OCI-M1 (cell line): ENCODE measurements at regions not wholly inside any gene's neighbourhood (a gene's known extent, or its start where the extent isn't known, plus 50 kb on each side); places are given as distances from the start of the nearest gene placed in this dataset.

Experiments
- DNase-seq: peaks from one replicate; lab custom pipeline; 2025; lab: John Stamatoyannopoulos, UW

DNA sequence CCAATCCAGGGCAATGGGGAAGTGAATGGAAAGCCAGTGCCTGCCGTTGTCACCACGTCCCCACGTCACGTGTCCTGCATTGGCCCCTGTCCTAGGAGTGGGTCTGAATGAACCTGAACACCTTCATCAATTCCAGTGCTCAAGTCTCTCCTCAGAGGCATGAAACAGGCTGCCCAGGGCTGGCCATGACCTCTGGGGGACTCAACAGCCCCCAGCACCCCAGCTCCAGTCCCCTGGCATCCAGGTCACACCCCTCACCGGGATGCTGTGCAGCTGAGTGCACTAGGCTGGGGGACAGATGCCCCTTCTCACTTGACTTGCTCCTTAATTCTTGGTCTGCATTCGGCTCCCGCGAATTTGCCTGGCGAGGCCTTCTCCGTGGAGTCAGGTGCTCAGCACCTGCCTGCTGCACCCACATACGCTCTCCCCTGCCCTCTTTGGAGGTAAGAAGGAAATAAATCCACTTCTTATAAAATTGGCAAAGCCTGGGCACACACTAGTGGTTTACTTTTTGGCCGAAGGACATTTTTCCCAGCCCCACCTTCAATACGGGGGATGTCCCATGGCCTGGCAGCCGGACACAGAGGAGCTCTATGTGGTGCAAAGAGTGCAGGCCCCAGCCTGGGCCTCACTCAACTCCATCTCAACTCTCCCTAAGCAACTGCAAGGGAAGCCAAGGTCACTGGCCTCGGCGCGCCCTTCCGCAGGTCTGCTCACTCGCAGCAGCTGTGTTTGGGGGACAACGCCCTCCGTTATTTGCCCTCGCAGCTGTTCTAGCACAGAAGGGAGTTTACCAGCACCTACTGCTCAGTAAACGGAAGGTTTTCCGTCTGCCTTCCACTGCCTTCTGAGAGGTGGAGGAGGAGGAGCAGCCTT is 77.6 kb upstream of the SHH start:
- DNase-seq = no peak

DNA sequence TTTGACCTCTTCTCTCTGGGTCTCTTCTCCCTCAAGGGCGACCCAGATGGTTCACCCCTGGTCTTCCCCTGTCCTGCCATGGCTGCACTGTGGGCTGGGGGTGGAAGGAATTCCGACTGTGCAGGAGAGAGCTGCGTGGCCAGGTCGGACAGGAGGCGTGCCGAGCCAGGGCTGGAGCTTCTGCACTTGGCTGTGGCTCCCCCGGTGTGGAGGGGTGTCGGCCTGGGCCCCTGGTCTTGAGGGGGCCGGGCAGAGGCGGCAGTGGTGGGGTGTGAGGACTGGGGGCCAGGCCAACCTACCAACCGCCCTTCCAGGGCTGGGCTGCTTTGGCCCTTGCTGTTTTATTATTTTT is 74.9 kb upstream of the SHH start:
- no peak for DNase-seq

DNA sequence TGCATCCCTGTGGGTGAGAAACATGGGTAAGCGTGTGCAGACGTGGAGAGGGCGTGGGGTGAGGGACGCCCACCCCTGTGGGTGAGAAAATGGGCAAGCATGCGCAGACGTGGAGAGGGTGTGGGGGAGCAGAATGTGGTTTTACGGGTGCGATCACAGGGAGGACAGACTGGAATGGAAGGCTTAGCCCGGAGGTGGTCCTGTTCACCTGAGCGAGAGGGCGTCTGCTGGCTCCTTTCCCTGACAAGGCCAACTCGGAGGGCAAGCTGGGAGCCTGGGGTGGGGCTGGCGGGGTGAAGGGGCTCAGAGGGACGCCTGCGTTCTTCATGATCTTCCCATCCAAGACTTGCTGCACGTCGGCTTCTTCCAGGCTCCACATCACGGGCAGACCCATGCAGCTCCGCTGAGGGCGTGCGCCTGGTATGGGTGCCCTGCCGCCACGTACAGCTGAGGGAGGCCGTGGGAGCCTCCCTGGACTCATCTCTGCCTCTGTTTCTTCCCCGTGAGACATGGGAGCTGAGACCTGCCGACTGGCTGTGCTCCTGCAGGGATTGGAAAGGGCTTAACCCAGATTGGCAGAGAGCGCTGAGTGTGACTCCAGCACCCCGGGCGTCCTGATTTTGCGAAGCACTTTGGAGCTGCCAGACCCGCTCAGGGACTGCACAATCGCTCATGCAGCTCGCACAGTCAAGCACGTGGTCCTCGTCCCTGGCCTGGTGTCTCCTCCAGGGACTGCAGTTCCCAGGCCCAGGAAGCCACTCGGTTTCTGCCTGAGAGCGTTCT is 74.3 kb upstream of the SHH start:
- DNase-seq = no peak

DNA sequence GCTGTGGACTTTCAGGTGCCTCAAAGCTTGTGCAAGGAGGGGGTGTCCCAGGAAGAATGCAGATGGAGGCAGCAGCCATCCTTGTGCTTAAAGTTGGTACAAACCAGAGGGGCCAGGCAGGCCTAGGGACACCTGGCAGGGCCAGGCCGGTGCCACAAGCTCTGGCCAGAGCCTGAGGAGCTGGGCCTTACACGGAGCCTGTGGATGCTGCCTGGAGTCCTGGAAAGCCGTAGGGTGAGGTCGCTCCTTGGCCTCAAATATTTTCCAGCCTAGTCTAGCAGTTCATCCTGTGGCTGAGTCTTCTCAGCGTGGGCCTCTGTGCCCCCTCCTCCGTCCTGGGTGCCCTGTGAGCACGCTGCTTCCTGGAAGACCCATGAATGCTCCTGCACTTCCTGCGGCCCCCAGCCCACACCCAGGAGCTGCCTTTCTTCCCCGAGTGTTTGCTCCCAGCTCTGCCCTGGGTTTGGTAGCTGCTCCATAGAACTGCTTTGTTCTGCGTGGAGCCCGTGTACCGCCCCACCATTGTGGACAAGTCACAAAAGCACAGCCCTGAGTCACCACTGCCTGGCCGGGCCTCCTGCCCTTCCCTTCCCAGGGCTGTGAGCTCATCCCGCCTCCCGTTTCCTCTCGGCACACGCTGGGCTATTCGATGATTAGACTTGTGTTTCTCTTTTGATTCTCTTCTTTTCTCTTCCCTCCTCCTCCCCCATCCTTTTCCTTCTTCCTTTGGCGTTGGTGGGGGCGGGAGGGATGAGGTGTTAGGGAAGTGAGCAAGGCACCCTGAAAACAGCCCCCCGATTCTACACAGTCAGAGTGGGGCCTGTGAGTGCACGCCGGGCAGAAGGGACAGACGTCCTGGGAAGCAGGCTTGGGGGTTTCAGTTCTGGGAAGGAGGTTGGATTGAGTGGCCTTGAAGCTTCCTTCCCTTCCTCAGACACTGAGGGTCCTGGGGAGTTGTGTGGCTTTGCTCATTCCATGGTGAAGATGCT is 73.2 kb upstream of the SHH start:
- DNase-seq = no peak

DNA sequence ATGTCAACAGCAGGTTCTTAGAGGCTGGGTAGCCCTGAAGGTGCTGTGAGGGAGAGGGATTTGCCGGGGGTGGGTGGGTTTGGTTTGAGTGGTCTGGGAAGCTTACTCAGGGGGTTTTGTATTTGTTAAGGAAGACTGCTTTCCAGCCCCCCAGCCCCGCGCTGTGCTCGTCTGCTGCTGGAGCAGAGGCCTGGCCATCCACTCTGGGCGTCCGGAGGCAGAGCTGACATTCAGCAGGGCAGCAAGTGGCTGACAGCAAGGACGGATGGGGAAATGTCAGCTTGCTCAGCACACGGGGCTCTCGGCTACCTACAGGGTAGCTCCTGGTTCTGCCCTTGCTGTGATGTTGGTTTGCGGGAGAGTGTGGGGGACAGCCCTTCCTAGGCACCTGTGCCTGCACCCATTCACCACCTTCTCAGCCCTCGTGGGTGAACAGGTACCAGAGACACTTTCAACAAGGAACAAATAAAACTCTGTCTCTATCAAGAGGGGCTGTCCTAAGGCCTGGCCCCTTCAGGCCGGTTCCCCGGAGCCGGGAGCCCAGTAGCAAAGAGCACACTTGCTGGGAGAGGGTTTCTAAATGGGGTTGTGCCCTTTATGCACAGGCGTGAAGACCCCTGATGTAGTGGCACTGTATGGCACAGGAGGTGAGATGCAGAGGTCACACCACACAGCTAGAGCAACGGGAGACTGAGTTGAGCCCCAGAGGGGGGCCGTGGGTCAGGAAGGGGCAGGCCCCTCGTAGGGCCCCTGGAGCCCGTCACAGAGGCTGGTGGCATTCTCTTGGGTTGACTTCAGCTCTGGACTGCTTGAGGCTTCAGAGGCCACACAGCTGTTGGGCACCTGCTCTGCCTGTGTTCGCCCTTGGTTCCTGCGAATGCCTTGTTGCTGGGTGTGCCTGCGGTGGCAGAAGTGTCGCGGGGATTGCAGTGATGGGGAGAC is 72.2 kb upstream of the SHH start:
- DNase-seq = no peak

DNA sequence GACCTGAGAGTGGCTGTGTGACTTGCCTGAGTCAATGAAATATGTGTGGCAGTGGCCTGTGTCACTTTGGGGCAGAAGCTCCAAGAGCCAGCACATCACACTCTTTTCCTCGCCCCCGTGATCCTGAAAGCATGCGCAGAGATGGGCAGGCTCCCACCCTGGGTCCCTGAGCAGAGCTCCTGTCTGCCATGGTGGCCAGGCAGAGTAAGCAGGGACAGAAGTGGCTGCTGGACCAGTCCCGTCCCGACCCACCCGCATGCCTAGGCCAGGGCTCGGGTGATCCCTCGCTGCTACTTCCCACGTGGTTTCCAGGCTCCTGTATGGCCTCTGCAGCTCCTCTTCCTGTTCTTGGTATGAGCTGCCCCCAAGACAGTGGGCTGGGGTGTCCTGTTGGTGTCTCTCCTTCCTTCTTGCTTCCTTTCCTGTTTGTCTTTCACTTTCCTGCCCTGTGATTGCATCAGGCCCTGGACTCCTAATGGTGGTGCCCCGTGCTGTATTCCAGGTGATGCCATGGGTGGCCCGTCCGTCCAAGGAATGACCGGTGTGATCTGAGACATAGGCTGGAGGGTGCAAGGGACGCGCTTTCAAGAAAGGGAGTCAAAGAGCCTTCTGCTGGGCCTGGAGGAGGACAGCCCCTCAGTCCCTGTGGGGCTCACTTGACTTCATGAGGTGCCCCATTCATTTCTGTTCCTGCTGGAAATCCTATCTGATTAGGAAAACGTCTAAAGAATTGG is 71.4 kb upstream of the SHH start:
- DNase-seq = peak; percentile 0

DNA sequence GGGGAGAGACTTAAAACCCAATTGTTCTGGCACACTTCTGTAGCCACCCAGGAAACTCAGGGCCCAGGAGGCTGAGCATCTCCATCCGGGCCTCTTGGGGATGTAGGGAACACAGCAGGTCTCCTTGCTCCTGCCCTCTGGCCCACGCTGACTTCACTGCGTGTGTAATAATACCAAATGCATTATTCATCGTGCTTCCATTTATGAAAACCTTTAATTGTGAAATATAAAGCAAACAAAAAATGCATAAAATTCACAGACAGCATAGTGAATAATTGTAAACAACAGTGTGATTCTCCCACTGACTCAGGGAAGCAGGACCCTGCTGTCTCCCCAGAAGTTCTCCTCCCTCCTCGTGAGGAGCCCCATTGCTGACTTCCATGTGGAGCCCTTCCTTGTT is 70.3 kb upstream of the SHH start:
- DNase-seq = no peak

DNA sequence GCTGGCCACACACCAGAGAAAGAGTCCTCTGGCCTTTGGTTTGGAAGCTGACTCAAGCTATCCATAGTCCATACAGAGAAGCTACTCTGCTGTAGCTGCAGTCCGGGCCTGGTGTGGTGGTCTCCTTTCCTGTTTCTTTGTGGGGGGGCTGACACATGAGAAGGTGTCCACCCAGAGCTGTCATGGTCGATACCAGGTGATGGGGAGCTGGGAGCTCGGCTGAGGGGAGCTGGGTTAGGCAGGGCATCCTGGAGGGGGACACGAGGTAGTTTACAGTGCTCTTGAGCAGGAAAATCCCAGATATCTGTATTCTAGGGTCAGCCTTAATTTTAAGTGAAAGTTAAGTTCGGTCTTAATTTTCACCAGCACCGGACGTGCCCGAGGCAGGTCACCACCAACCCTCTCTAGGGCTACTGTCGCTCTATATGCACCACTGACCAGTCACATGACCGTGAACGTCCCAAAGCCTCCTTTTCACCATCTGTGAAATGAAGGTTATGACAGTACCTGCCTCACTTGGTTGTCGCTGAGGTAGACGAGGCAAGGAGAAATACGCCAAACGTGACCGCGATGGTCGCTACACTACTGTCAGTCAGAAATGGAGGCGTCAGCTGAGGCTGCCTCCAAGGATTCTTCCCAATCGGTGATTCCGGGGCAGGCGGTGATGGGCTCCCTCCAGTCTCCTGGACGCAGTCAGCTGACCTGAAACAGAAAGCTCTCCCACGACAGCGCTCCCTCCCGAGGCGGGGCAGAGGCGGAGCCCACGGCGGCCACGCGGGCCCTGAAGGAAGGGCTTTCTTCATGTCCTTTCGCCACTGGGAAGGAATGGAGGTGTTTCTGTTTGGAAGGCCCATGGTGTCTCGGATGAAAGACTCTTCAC is 69.4 kb upstream of the SHH start:
- no peak for DNase-seq

DNA sequence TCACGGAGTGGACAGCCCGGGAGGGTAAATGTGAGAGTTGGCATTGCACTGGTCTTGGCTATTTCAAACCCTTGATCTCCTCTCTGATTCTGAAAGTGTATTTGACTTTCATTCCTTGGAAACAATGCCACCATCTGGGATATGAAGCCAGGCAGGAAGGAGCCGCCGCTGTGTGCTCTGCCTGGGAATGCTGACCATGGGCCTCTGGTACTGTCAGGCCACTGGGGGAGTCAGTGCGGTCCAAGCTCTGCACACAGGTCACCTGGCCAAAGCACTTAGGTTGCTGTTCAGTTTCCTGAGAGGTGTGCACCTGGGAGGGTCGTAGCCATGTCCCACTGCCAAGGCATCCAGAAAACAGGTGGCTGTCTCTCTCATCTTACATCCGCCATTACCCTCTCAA is 68.5 kb upstream of the SHH start:
- DNase-seq = no peak

DNA sequence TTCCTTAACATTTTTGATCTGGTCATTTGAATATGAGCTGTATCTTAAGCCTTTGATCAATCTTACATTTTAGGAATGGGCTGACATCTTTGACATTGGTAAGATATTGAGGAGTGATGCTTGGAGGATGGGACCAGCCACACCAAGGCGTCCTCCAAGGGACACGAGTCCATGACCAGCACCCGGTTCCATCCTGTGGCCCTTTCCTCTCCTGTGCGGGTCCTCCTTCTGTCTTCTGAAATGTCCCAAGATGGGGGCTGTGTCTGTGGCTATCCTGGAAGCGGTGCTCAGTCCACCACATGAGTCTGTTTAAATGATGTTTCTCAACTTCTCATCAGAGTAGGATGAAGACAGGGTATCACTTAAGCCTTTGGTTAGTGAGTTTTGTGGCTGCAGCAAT is 67.3 kb upstream of the SHH start:
- no peak for DNase-seq

DNA sequence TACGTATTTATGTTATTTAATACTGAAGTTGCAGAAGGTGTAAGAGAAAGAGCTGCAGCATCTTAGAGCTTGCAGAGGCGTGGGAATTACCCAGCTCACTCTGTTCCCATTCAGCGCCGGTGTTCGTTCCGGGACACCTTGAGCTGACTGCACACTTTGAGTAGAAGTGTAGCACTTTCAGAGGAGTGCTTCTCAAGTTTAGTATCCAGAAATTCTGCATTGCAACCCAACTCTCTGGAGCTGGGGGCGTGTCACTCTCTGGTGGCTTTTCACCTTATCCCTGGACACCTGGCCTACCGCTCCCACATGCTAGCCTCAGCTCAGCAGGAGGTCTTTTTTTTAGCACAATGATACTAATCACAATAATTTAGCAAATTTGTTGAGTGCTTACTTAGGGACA is 66.4 kb upstream of the SHH start:
- no peak for DNase-seq

DNA sequence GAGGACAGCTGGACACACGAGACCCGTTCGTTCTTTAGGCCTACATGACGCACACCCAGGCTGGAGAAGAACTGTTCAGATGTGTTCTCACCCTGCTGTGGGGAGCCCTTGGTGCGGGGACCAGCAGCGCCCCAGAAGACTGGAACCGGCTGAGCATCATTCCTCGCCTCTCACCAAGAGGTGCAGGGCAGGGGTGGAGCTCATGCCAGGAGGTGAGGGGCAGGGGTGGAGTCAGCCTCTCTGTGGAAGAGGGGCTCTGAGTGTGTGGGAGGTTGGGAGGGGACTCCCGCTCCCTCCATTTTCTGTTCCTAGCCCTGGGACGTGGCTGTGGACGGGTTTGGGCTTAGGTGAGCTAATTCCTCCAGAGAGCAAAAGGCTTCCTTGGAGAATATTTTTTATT is 66.0 kb upstream of the SHH start:
- no peak for DNase-seq

DNA sequence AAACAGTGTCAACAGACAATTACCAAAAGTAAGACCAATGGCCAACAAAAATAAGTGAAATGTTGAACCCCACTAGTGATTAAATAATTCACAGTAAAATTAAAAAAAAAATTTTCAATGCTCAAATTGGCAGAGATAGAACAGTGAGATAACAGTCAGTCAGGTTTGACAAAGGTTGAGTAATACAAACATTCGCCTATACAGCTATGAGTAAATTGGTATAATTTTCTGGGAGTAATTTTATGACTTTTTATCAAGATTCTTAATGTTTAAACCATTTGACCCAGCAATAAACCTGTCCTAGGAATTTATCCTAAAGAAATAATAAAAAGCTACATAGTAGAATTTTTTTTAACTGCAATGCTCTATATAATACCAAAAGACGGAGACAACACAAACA is 64.9 kb upstream of the SHH start:
- no peak for DNase-seq

DNA sequence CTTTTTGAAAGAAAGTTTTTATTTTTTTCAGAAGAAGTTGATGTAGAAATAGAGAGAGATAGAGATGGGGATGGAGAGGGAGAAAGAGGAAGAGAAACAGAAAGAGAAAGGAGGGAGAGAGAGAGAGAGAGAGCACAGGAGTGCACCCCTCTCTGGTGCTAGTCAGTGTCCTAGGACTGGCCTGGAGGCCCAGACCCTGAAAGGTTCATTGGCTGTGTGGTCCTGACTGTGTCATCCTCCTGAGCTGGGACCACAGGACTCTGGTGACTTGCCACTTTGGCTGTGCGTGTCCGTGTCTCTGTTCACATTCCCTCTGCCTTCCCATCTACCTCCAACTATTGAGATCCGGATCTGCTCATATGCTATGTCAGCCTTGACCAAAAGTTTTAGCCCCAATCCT is 62.1 kb upstream of the SHH start:
- DNase-seq = no peak

DNA sequence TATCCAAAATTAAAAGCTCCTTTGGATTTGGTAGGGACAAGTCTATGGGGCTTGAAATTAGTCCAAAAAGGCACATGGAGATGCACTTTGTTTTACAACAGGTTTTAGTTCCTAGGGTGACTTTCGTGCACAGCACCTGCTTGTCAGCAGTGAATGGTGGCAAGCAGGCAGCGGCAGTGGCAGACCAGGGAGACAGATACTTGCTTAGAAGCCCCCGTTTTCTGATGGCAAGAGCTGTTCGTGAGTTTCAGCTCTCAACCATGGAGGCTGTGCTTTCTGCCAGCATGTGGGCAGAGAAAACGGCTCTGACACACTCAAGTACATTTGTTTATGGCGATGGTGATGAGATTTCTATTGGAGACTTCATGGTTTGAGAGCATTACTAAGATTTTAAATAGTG is 61.7 kb upstream of the SHH start:
- DNase-seq = no peak

DNA sequence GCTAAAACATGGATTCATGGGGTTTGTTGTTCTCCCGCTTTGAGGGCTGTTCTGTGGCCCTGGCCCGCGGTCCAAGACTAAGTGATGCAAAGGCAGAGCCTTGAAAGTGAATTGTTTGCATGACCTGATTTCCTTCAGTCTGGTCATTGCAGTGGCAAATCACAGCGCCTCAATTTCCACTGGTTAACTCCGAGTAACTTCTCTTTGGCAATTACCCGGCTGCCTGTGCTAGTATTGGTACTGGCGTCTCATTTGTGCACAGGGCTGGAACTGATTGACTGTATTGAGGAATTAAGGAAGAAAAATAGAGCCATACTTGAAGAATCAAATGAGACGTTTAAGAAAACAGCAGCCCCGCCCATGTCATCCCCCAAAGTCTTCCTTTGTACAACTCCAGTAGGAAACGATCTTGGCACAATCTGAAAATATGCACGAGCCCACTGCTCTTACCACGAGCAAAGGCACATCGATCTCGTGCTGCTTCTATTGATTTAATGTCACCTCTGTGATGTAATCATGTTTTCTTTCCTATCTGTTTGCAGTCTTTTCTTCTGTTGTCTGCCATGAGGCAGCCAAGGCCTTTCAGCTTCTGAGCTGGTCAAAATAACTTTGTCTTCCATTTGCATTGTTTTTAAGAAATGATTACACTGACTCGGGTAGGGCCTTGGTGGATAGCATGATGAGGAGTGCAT is 60.6 kb upstream of the SHH start:
- no peak for DNase-seq

DNA sequence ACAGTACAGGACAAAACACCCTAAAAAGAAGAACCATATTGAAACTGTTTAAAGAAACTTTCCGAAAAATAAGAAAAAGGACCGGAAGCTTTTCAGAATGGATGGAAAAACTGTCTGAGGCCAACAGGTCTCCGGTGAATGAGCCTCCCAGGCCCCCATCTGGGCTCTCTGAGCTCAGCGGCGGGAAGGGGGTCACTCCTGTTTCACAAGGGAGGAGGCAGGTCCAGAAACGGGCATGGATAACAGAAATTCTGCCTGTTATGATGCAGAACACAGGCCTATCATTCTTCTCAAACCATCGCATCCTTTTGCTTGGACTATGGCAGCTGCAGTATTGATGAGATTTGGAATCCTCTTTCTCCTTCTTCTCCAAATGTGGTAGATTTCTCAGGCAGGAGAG is 58.9 kb upstream of the SHH start:
- DNase-seq = no peak

DNA sequence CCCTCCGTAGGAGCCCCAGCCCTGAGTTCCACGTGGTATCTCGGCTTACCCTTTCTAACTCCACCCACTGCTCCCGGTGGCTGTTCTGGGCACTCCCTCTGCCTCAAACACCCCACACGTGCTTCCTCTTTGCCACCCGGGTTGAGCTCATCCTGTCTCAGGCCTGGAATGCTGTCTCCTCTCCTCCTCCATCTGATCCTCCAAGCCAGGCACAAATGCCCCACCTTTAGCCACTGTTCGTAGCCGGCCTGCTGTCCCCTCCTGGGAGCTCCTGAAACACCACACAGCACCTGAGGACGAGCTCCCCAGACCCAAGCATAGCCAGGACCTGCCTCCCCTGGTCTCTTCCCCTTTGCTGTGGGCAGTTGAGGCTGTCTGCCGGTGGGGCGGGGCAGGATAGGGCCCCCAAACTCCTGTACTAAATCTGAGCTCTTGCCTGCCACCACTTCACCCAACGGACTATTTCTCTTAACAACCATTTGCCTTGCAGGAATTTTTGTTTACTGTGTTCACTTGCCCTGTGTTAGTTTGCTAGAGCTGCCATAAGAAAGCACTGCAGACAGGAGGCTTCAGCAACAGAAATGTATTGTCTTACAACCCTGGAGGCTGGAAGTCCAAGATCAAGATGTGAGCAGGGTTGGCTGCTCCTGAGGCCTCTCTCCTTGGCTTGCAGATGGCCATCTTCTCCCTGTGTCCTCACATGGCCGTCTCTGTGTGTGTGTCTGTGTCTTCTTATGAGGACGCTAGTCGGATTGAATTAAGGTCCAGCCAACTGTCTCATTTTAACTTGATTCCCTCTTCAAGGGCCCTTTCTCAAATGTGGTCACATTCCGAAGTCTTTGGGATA is 58.3 kb upstream of the SHH start:
- no peak for DNase-seq
